Osteocyte (in vitro differentiated cells): ENCODE measurements at regions not wholly inside any gene's neighbourhood (a gene's known extent, or its start where the extent isn't known, plus 50 kb on each side); places are given as distances from the start of the nearest gene placed in this dataset.

Experiments used
- DNase-seq: peaks from one replicate; pipeline ENCODE4 v3.0.0; 2021; ENCODE audit warnings: mixed read lengths; ENCODE audit not compliant: unreplicated experiment; ENCODE audit errors: extremely low spot score
- H3K27ac Mint-ChIP-seq: one replicate; pipeline ENCODE4 v1.8.0; 2021; ENCODE audit warnings: mild to moderate bottlenecking, mixed read lengths; ENCODE audit not compliant: unreplicated experiment
- H3K27me3 Mint-ChIP-seq: one replicate; pipeline ENCODE4 v1.8.0; 2021; ENCODE audit warnings: mixed read lengths; ENCODE audit not compliant: unreplicated experiment
- H3K36me3 Mint-ChIP-seq: one replicate; pipeline ENCODE4 v1.8.0; 2021; ENCODE audit warnings: mixed read lengths; ENCODE audit not compliant: unreplicated experiment
- H3K4me1 Mint-ChIP-seq: one replicate; pipeline ENCODE4 v1.8.0; 2021; ENCODE audit warnings: mixed read lengths; ENCODE audit not compliant: unreplicated experiment
- H3K4me3 Mint-ChIP-seq: one replicate; pipeline ENCODE4 v1.8.0; 2021; ENCODE audit warnings: mild to moderate bottlenecking, moderate library complexity, mixed read lengths; ENCODE audit not compliant: unreplicated experiment
- H3K9me3 Mint-ChIP-seq: one replicate; pipeline ENCODE4 v1.8.0; 2021; ENCODE audit warnings: mixed read lengths; ENCODE audit not compliant: unreplicated experiment
- CTCF ChIP-seq: fragments of 200-600 bp; sonication (generic); IDR thresholded peaks from 2 replicates; pipeline ENCODE4 v1.5.0; 2021; ENCODE audit warnings: antibody characterized with exemption, mild to moderate bottlenecking, moderate library complexity

DNA sequence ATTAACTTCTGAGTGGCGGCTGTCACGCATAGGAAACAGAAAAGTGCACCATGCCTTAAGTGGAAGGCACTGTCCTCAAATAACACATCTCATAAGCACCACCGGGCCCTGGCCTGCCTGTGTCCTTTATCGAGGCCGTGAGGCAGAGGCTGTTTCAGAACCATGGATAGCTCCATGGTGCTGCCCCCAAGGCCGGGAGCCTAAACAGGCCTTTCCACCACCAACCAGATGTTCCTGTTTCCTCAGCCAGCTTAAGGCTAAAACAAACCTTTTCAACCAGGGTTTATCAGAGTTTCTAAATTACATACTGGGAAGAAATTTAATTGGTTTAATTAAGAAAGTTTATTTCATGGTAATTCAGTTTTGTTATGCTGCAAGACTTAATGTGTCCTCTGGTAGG is 114.4 kb downstream of the DMRTA2 start:
- no peak for TF ChIP-seq CTCF
- no peak for DNase-seq
- H3K4me3 Mint-ChIP-seq = no peak overlapping the region
- H3K27me3 Mint-ChIP-seq = no peaks in the 10 kb centered on the region
- no peak overlapping the region for H3K27ac Mint-ChIP-seq
- no peaks in the 10 kb centered on the region for H3K4me1 Mint-ChIP-seq
- H3K9me3 Mint-ChIP-seq = no peaks in the 10 kb centered on the region
- no peaks in the 10 kb centered on the region for H3K36me3 Mint-ChIP-seq

DNA sequence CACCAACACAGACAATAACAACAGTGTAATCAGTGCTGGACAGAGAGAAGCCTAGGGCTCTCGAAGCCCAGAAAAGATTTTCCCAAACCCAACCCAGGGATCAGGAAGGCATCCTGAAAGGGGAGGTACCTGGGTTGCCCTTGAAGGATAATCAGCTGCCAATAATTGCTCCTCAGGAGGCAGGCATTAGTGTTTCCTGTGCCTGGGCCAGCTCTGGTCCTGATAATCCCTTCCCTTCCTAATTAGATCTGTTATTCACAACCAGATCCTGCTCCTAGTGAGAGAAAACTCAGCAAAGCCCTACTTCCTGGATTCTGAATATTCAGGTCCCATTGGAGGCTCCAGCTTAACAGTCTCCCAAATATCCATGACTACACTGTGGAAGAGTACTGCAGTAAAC is 117.4 kb downstream of the DMRTA2 start:
- Mint-ChIP-seq H3K4me3 (no peak overlapping the region), H3K9me3 (no peaks in the 10 kb centered on the region), H3K36me3 (no peaks in the 10 kb centered on the region), H3K4me1 (no peaks in the 10 kb centered on the region), H3K27ac (no peak overlapping the region), H3K27me3 (no peaks in the 10 kb centered on the region)
- TF ChIP-seq CTCF = no peak
- no peak for DNase-seq

DNA sequence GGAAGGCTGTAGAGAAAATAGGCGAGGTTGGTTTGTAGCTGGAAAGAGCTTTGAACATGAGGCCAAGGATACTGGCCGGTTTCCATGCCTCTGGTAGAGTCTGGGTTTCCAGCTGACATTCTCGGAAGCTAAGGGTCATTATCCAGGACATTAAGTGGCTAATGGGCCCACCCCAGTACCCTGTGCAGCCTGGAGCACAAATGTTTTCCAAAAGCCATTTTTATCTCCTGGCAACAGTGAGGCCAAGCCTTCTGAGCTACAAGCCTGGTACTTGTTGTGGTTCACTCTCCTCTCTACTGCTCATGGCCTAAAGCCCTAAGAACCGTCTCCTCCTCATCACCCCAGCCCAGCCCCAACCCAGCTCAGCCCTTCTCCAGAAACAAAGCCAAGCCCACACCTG is 122.9 kb downstream of the DMRTA2 start:
- TF ChIP-seq CTCF = no peak
- Mint-ChIP-seq H3K9me3 (peaks cover 7% of the 10 kb centered on the region), H3K27ac (no peak overlapping the region), H3K4me1 (no peaks in the 10 kb centered on the region), H3K27me3 (no peaks in the 10 kb centered on the region), H3K4me3 (no peak overlapping the region), H3K36me3 (no peaks in the 10 kb centered on the region)
- DNase-seq = no peak

DNA sequence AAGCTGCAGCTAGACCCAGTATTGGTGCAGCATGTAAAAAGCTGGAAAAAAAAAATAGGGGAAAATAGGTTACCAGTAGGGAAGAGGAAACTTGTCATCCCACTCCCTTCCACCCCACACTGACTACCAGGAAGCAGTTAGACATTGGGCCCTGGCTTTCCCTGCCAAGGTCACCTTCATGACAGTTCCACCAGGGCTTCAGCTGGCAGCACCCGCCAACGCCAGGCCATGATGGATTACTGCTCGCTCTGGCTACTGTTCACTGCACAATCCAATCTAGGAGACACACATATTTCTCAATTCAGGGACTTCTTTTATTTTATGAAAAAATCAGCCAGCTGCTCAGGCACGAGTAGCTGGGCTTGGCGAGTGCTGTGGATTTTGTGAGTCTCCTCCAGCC is 127.7 kb downstream of the DMRTA2 start:
- H3K27me3 Mint-ChIP-seq = no peaks in the 10 kb centered on the region
- no peak for DNase-seq
- peaks cover 23% of the 10 kb centered on the region for H3K9me3 Mint-ChIP-seq
- H3K36me3 Mint-ChIP-seq = no peaks in the 10 kb centered on the region
- H3K27ac Mint-ChIP-seq = no peak overlapping the region
- no peak for TF ChIP-seq CTCF
- H3K4me3 Mint-ChIP-seq = no peak overlapping the region
- no peaks in the 10 kb centered on the region for H3K4me1 Mint-ChIP-seq

DNA sequence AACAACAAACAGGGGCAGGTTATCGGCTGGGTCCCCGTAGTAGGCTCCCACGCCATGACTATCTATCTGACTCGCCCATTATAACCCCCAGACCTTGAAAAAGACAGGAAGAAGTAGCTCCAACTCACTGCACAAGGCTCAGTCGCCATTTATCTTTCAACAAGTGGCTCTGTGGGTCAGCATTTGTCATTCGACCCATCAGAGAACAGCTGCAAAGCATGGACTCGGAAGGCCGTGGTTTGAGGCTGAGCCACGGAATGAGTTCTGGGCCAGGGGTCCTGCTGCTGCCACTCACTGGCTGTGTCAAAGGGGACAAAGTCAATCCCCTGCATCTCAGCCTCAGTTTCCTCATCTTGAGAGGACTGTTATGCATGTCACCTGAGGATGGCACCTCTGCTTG is 131.0 kb downstream of the DMRTA2 start:
- no peak for DNase-seq
- no peak for TF ChIP-seq CTCF
- H3K9me3 Mint-ChIP-seq = peaks cover 35% of the 10 kb centered on the region
- H3K4me1 Mint-ChIP-seq = no peaks in the 10 kb centered on the region
- H3K36me3 Mint-ChIP-seq = no peaks in the 10 kb centered on the region
- no peak overlapping the region for H3K27ac Mint-ChIP-seq
- no peak overlapping the region for H3K4me3 Mint-ChIP-seq
- no peaks in the 10 kb centered on the region for H3K27me3 Mint-ChIP-seq
